Esophagus squamous epithelium (tissue), 5 donors: ENCODE measurements at regions not wholly inside any gene's neighbourhood (a gene's known extent, or its start where the extent isn't known, plus 50 kb on each side); places are given as distances from the start of the nearest gene placed in this dataset.

Experiments
- DNase-seq: peaks from one replicate; lab custom pipeline; 2025; lab: John Stamatoyannopoulos, UW
- H3K27ac ChIP-seq, 4 donors: fragments of 200-600 bp; sonication (generic); one replicate each; pipeline ENCODE4 v1.5.1; 2016 to 2019; ENCODE audit warnings: mild to moderate bottlenecking in 1 of 4
- H3K27me3 ChIP-seq, 4 donors: fragments of 200-600 bp; sonication (generic); 1 replicate in 3 of 4; 2 replicates in 1 of 4; pipeline versions ENCODE4 v1.5.1 to v1.6.0; 2017 to 2021; ENCODE audit warnings: antibody characterized with exemption in 1 of 4
- H3K36me3 ChIP-seq, 3 donors: fragments of 200-600 bp; sonication (generic); one replicate each; pipeline ENCODE4 v1.5.1; 2016 to 2019
- H3K4me1 ChIP-seq, 3 donors: fragments of 200-600 bp; sonication (generic); one replicate each; pipeline ENCODE4 v1.5.1; 2017 to 2019
- H3K4me3 ChIP-seq, 4 donors: fragments of 200-600 bp; sonication (generic); 1 replicate in 3 of 4; 2 replicates in 1 of 4; pipeline ENCODE4 v1.5.1; 2016 to 2019; ENCODE audit warnings: mild to moderate bottlenecking in 2 of 4, moderate library complexity in 1 of 4
- H3K9me3 ChIP-seq, 3 donors: fragments of 200-600 bp; sonication (generic); one replicate each; pipeline ENCODE4 v1.5.1; 2016 to 2019
- POLR2A ChIP-seq, 4 donors: fragments of 450-650 bp; IDR thresholded peaks; one replicate each; pipeline ENCODE4 v1.6.1; 2017; ENCODE audit warnings: antibody characterized with exemption in 4 of 4, mild to moderate bottlenecking in 4 of 4, moderate library complexity in 3 of 4
- WGBS, 2 donors: methylation state at CpG; one replicate each; pipeline ENCODE4 v1.1.5; 2018; 5-methylcytosine and 5-hydroxymethylcytosine counted together
- intact Hi-C: fragments of 100-400 bp; cut with DNase I; formaldehyde crosslinking; loops from one replicate; pipeline ENCODE4 v1.15.0; 2022
- small RNA-seq, 4 donors: library from RNA; depleted of rRNA; stranded (forward); fragments of <200 nt; gene quantifications; one replicate each; pipeline ENCODE3, GENCODE V24; 2016
- TF ChIP-seq, protein P1 (sequence below), 6 experiments: fragments of 450-650 bp in 4 of 6; fragments of 200-600 bp in 2 of 6; sonication (generic) in 2 of 6; IDR thresholded peaks; one replicate each; pipeline ENCODE4 v1.5.1; 2016 to 2019; ENCODE audit warnings: antibody characterized with exemption in 6 of 6, mild to moderate bottlenecking in 4 of 6, moderate library complexity in 4 of 6
- donor health status: DM: yes; HTN: yes; CAD: no.

DNA sequence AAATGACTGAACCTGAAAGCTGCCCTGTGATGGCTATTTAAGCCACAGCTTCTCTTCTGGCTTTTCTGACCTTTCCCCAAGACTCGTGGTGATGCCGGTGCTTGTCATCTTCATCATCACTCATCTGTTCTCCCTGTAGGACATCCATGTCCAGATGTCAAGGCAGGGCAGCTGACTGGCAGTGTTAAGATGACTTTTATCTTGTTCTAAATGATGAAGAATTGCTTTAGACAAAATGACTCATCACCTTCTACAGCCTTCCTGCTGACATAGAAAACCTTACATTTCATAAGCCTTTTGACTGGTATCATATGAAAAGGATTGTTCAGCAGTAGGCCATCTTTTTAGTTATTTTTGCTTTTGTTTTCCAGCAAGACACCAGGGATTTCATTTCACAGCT is 67.0 kb upstream of the GPR149 start:
- Histone ChIP-seq H3K27ac (no peak overlapping the region), H3K4me1 (no peaks in the 10 kb centered on the region), H3K9me3 (no peaks in the 10 kb centered on the region), H3K27me3 (no peaks in the 10 kb centered on the region), H3K4me3 (no peak overlapping the region), H3K36me3 (no peaks in the 10 kb centered on the region)
- TF ChIP-seq POLR2A (IDR thresholded peaks at IDR 0.05), result no peak
- TF ChIP-seq, protein P1, sequence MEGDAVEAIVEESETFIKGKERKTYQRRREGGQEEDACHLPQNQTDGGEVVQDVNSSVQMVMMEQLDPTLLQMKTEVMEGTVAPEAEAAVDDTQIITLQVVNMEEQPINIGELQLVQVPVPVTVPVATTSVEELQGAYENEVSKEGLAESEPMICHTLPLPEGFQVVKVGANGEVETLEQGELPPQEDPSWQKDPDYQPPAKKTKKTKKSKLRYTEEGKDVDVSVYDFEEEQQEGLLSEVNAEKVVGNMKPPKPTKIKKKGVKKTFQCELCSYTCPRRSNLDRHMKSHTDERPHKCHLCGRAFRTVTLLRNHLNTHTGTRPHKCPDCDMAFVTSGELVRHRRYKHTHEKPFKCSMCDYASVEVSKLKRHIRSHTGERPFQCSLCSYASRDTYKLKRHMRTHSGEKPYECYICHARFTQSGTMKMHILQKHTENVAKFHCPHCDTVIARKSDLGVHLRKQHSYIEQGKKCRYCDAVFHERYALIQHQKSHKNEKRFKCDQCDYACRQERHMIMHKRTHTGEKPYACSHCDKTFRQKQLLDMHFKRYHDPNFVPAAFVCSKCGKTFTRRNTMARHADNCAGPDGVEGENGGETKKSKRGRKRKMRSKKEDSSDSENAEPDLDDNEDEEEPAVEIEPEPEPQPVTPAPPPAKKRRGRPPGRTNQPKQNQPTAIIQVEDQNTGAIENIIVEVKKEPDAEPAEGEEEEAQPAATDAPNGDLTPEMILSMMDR (IDR thresholded peaks at IDR 0.05), result no peak
- intact Hi-C loops, result no loop called here
- no peak for DNase-seq
- 69 to 74% methylated on average over 2 of the region's 2 CpGs for WGBS, 2 donors

DNA sequence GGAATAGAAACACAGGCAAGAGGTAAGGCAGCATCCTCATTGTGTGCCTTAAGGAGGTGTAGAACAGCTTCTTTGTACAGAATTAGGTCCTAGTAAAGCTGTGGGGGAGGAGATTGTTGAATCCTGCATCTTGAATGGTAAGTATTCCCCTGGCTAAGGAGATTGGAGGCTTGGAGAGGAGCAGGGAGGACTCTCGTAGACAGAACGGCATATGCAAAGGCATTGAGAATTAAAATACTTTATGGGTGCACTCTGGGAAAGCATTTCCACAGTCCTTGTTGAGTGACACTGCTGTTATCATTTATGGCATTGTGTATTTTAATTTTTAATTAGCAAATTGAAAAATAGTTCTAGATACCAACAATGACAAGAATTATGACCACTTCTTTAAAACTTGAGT is 66.5 kb upstream of the GPR149 start:
- Histone ChIP-seq H3K36me3 (no peaks in the 10 kb centered on the region), H3K9me3 (no peaks in the 10 kb centered on the region), H3K4me1 (no peaks in the 10 kb centered on the region), H3K27me3 (no peaks in the 10 kb centered on the region), H3K4me3 (no peak overlapping the region), H3K27ac (no peak overlapping the region)
- intact Hi-C loops, result no loop called here
- WGBS, 2 donors, result 69 to 73% methylated on average over 2 of the region's 2 CpGs
- DNase-seq, result no peak
- TF ChIP-seq POLR2A (IDR thresholded peaks at IDR 0.05), result no peak
- TF ChIP-seq, protein P1 (IDR thresholded peaks at IDR 0.05), result no peak

DNA sequence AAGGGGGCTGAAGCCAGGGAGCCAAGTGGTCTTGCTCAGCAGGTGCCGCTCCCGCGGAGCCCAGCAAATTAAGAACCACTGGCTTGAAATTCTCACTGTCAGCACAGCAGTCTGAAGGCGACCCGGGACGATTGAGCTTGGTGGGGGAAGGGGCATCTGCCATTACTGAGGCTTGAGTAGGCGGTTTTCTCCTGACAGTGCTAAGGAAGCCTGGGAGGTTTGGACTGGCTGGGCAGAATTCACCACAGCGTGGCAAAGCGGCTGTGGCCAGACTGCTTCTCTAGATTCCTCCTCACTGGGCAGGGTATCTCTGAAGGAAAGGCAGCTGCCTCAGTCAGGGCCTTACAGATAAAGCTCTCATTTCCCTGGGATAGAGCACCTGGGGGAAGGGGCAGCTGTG is 57.0 kb upstream of the GPR149 start:
- no peak overlapping the region for H3K27ac ChIP-seq
- no peak for TF ChIP-seq POLR2A (IDR thresholded peaks at IDR 0.05)
- TF ChIP-seq, protein P1 (IDR thresholded peaks at IDR 0.05), result no peak
- no peaks in the 10 kb centered on the region for H3K27me3 ChIP-seq
- intact Hi-C loops, result no loop called here
- H3K36me3 ChIP-seq, result no peaks in the 10 kb centered on the region
- no peaks in the 10 kb centered on the region for H3K4me1 ChIP-seq
- H3K9me3 ChIP-seq, result no peaks in the 10 kb centered on the region
- no peak for DNase-seq
- 76 to 79% methylated on average over 5 to 6 of the region's 9 CpGs for WGBS, 2 donors
- no peak overlapping the region for H3K4me3 ChIP-seq

DNA sequence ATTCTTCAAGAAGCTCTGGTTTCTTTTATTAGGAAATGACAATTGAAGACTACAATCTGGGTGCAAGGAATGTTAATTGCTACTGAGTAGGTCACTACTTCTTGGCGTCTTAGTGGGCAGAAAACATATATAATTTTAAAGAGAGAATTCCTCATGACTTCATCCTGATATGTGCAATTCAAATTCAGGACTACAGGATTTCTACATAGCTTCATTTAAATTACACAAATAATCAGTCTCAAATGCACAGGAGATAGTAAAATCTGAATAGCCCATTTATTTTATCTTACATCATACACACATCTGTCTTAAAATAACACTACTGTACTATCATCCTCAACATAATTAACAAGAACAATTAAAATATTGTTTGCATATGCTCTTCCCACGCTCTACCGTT is 52.5 kb upstream of the GPR149 start:
- no peaks in the 10 kb centered on the region for H3K4me1 ChIP-seq
- no peaks in the 10 kb centered on the region for H3K36me3 ChIP-seq
- TF ChIP-seq, protein P1 (IDR thresholded peaks at IDR 0.05), result no peak
- no peak for TF ChIP-seq POLR2A (IDR thresholded peaks at IDR 0.05)
- H3K4me3 ChIP-seq, result no peak overlapping the region
- H3K9me3 ChIP-seq, result no peaks in the 10 kb centered on the region
- DNase-seq, result no peak
- intact Hi-C loops, result no loop called here
- no peaks in the 10 kb centered on the region for H3K27me3 ChIP-seq
- H3K27ac ChIP-seq, result no peak overlapping the region
- 79 to 81% methylated on average over 3 of the region's 3 CpGs for WGBS, 2 donors

DNA sequence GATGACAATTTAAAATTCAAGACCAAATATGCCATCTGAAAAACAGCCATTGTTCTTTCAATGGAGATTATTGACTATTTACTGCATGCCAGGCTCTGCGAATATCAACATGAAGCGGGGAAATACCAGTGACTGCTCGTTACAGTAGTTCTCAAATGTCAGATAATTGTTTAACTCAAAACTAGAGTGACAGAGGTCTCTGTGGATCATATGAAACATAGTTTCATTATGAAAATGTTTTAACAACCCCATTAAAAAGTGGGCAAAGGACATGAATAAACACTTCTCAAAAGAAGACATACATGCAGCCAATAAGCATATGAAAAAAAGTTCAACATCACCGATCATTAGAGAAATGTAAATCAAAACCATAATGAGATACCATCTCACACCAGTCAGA is 50.0 kb upstream of the GPR149 start:
- H3K9me3 ChIP-seq, result no peaks in the 10 kb centered on the region
- H3K4me1 ChIP-seq, result no peaks in the 10 kb centered on the region
- H3K27me3 ChIP-seq, result no peaks in the 10 kb centered on the region
- H3K27ac ChIP-seq, result no peak overlapping the region
- H3K4me3 ChIP-seq, result no peak overlapping the region
- H3K36me3 ChIP-seq, result no peaks in the 10 kb centered on the region
- TF ChIP-seq, protein P1 (IDR thresholded peaks at IDR 0.05), result no peak
- no peak for TF ChIP-seq POLR2A (IDR thresholded peaks at IDR 0.05)
- no peak for DNase-seq
- 76 to 85% methylated on average over 4 of the region's 4 CpGs for WGBS, 2 donors
- intact Hi-C loops, result no loop called here

Small RNA genes in the stretch of these regions (small RNA-seq; reads per million reads assigned to genes)
- gene DYNLL1P5, result 0 reads per million in 4 donors
